Hematopoietic multipotent progenitor cell treated with erythropoietin and hydrocortisone succinate and interleukin-3 and kit ligand, for 4 days (in vitro differentiated cells): ENCODE measurements at regions not wholly inside any gene's neighbourhood (a gene's known extent, or its start where the extent isn't known, plus 50 kb on each side); places are given as distances from the start of the nearest gene placed in this dataset.

Experiments used
- DNase-seq: peaks from one replicate; pipeline ENCODE4 v3.0.0-alpha.2; 2015

- no peak for DNase-seq
Measured at GRCh38 chr10:8499752-8500390, 445.4 kb downstream of the GATA3 start.

DNA sequence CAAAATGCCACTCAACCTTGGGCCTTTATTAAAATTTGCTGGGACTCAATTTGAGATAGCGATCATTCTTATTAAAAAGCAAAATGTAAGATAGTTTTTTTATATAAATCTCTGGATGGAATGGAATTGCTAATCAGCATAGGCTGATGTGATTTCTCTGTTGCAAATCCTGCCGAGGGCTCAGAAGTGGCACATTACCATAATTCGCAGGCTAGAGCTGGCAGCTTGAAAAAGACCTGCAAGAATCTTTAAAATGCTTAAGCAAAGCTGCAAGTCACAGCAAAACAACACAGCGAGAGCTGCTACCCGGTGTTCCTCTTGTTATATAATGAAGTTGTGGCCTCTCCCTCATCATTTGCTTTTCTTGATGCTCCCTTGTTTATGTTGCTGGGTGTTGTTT is 448.1 kb downstream of the GATA3 start:
- DNase-seq, result no peak

- no peak for DNase-seq
Measured at GRCh38 chr10:8504499-8504898, 450.0 kb downstream of the GATA3 start.

DNA sequence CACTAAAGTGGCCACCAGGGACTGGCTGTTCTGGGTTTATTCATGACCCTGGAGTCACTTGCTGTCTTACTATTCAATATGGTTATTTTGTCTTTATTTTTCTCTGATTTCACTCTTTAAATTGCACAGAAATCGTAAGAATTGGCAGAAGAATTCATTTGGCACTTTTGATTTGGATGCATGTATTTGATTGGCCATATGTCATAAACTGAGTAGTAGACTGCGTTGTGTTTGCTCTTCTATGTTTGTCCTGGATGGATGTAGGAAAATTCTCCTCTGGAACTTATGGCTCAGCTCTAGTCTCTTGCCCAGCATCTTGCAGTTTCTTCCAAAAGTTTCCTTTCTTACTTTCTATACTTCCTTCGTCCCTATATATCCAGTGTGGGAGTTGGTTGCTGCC is 452.7 kb downstream of the GATA3 start:
- no peak for DNase-seq

- no peak for DNase-seq
Measured at GRCh38 chr10:8508882-8509281, 454.4 kb downstream of the GATA3 start.

DNA sequence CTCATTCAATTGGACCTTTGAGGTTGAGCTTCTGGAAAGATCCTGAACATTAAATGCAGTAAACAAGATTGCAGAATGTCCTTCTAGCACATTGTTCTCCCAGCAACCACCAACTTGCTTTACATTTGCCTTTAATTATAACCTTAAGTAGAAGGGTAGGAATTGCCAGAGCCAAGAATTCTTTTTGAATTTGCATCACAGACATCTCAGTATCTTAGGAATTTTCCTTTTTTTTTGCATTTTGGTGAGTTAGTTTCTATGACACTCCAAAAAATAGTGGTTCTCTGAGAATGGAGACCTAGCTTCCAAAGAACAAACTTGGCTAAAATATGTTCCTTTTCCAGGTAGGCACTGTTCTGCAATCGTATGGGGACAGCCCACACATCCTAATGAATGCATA is 456.0 kb downstream of the GATA3 start:
- DNase-seq, result no peak

DNA sequence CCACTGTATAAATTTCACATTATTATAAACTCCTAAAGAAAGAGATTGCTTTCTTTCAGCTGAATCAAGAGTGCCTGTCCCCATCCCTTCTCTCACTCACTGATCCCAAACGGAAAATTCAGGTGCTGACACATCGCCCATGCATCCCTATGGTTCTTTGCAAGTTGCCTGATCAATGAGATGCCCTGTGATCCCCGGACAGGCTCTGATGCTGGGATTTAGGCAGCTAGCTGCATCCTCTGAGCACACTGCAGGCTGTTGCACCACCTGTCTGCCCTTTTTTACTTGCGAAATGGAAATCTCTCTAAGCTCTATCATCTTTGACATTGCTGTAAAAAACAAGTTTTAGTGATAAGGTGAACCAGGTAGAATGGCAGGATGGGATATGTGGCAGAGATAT is 456.5 kb downstream of the GATA3 start:
- DNase-seq, result no peak

DNA sequence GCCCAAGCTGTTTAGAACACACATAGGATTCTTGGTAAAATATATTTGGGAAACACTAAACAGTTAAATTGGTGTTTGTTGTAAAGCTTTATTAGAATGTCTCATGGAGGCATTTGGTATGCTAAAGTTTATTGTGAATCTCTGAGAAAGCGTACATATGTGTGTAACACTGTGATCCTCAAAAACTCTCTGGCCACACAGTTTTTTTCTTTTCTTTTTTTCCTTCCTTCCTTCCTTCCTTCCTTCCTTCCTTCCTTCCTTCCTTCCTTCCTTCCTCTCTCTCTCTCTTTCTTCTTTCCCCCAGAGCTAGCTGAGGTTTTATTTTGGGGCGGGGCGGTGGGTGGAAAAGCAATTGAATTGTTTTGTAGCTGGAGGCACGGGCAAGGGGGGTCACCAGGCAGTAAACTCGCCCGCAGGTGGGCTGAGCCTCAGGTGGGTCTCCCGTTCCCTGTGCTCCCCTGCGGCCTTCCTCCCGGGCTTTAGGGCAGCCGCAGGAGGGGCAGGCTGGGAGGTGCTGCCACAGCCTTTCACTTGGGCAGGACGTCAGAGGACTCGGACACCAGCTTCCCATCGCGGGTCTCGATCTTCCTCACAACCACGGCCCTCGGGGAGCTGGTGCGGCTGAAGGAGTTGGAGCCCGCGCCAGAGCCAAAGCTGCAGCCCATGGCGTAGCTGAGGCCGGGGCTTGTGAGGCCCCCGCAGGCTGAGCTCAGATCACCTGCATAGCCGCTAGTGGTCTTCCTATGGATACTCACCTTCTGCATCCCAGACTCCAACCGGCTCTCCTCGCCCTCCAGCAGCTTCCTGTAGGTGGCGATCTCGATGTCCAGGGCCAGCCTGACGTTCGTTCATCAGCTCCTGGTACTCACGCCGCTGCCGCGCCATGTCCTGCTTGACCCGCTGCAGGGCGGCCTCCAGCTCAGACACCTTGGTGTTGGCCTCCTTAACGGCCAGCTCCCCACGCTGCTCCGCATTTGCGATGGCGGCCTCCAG is 459.0 kb downstream of the GATA3 start:
- DNase-seq, result no peak

DNA sequence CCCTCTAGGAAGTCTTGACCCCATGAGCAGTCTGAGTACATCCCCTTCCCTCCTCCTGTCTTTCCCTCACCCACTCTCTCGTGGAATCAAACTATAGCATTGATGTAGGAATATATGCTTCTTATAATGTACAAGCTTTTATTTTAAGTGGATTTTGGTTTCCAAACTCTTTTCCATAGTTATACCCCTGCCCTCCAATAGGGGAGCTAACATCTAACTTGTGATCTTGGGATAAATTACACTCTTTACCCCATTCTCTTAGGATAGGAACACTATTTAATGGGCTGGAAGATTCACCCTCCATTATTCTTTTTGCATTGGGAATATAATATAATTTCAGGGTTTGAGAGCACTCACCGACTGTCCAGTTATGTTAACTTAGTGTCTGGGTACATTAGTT is 465.9 kb downstream of the GATA3 start:
- no peak for DNase-seq

GRCh38 chr10:8527773-8528172 is 473.3 kb downstream of the GATA3 start:
- DNase-seq, result no peak

DNA sequence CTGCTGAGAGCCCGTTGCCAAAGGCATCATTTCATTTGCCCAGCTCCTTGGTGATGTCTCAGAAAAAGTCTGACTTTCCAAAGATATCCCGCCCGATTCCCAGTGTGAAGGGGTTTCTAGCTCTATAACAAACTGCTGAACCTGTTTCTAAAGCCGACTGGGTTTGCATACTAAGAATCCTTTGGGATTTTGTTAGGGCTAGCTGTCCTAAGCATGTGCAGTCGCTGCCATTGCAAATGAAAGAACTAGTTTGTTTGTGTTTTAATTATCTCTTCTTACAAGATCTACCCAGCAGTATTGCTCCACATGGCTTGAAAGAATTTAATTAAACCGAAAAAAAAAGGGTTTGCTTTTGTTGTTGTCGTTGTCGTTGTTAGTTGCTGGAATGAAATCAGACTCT is 476.6 kb downstream of the GATA3 start:
- no peak for DNase-seq

DNA sequence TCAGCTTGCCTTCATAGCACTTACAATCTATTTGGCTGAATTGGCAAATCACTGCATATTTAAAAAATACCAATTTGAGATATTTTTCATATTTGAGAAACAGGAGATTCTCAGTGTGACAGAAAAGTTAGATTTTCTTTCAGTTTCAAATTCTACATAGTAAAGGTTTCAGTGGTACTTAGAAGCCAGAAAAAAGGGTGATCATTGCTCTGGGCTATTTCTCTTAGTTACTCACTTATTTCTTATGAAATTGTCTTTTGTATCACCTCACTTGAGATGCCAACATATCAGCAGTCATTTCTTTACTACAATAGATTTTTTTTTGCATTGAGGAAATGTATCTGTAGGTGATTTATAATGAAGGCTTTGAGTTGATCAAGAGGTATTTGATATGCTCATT is 478.2 kb downstream of the GATA3 start:
- no peak for DNase-seq

DNA sequence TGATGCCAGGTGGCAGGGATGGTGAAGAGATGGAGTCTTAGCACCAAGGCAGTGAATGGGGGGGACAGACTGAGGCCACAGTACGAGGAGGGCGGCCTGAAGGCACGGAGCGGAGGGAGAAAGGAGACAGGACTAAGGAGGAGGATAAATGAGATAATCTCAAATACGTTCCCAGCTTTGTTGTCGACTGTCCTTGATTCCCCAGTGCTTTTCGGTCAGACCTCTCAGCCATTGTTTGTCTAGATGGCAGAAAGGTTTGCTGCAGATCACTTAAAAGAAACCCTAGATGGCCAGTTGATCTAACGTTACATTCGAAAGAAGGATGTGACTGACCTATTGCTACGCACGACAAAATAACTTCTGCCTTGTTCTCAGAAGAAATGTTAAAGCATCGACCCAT is 479.0 kb downstream of the GATA3 start:
- DNase-seq, result no peak

DNA sequence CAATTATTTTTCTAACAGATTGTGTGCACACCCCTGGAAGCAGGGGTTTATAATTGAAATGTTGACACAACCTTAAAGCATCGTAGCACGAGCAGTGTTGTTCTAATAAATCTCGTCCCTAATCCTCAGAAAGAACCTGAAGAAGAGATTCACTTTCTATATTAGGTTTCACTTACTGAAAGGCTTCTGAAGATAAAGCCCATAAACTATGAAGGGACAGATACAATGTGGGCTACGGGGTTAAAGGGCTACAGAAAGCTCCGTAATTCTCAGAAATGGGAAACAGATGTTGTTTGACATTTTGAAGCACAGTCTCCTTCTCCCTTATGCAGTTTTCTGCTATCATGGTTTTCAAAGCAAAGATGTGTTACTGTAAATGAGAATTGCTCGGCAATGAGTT is 479.6 kb downstream of the GATA3 start:
- no peak for DNase-seq

- no peak for DNase-seq
Measured at GRCh38 chr10:8534891-8535290, 480.4 kb downstream of the GATA3 start.

DNA sequence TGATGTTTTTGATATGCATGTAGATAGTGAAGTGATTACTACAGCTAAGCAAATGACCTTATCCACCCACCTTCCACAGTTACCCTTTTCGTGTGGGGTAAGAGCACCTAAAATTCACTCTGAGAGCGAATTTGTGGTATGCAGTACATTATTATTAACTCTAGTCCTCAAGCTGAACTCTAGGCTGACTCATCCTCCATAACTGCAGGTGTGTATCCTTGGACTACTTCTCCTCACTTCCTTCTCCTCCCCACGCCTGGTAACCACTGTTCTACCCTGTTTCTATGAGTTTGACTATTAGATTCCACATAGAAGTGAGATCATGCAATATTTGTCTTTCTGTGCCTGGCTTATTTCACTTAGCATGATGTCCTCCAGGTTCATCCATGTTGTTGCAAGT is 484.6 kb downstream of the GATA3 start:
- no peak for DNase-seq

DNA sequence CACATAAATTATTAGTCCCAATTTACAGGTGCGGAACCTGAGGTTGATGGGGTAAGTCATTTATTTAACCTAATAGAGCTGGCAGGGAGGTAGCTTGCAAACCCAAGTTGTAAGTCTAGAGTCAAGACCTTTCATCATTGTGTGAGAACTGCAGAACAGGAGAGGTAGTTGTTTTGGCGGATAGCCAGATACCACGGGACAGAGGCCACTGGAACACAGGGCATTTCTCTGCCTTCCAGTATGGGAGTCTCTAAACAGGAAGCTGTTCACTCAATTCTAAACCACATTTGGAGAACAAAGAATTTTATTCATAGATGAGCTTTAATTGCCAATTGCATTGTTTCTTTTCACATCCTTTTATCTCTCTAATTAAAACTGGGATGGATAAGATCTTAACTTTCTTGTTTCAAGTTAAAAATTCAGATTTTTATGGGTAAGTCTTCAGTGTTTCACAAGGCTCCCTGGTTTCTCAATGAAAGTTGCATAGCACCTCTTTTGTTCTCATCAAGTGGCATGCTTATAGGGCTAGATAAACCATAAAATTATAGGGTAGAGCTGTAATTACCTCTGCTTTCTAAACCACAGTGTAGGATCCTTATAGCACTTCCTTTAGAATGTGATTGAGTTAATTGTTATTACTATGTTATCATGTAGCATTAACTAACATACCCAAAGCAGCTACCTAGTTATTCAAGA is 489.0 kb downstream of the GATA3 start:
- peak; percentile 60 for DNase-seq

DNA sequence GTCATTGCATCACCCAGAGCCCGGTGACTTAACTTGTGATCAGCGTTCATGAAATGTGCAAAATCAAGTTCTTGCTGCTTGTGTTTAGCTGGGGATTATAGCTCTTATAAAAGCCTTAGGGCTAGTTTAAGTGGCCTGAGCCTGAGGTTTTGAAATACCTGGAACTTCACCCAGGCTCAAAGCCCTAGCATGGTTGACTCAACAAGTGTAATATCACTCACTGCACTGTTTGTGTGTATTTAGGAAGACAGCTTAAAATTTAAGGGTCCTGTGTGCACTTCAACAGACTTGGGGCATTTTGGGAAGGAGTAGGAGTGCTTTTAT is 489.5 kb downstream of the GATA3 start:
- no peak for DNase-seq

DNA sequence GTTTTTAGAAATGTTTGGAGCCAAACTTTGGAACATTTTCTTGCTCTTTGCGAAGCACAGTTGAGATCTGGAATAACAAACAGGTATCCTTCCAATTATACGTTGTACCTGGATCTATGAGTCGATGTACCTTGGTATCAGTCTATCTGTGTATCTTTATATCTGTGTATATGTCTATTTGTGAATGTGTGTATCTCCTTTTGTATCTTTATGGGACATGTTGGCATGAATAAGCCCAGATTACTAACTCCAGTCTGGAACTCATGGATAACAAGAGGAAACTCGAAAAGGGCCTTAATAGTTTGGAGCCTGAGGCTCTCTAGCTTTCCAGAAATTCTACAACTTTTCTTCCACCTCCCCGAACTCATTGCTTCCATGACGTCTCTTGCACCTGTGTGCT is 490.0 kb downstream of the GATA3 start:
- DNase-seq, result no peak

- DNase-seq, result no peak
Measured at GRCh38 chr10:8554574-8554973, 500.1 kb downstream of the GATA3 start.

DNA sequence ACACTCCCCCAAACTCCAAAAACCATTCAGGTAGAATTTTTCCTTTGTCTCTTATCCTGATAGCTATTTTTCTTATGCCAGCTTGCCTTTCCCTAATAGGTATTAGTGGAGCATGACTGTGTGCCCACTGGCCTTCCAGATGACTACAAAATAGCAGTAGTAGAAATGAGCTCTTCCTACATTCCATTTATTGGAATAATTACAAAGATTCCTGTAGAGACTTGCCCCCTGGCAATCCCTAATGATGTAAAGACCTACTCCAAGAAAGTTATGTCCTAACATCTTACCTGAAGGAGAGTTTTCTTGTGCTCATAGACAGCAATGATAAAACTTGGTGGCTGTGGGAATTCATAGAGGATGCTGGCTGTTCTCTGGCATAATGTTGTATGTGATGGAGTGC is 501.8 kb downstream of the GATA3 start:
- DNase-seq, result no peak

- peak; percentile 44 for DNase-seq
Measured at GRCh38 chr10:8563478-8563877, 509.0 kb downstream of the GATA3 start.

- no peak for DNase-seq
Measured at GRCh38 chr10:8566737-8567136, 512.2 kb downstream of the GATA3 start.

DNA sequence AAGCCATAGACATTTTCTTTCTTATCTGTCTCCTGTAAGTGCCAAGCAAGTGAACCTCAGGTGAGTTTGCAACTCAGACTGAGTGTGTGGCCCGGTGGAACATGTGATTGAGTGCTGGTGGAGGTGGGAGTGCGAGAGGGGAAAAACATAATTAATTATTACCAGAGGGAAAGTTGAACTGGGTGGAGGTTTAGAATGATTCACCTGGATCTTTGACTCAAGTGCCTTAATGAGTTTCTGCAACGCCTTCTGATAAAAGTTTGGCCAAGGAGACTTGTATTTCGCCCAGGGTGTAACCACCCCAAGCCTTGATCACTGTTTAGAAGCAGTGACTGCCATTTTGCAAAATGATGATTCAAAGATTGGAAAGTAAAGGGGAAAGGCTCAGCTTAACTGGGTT is 513.9 kb downstream of the GATA3 start:
- DNase-seq, result no peak
